SH-SY5Y (cell line): ENCODE measurements at regions not wholly inside any gene's neighbourhood (a gene's known extent, or its start where the extent isn't known, plus 50 kb on each side); places are given as distances from the start of the nearest gene placed in this dataset.

Source experiments
- GATA2 ChIP-seq: IDR thresholded peaks from 2 replicates; pipeline ENCODE4 v1.6.1; 2011; ENCODE audit warnings: mild to moderate bottlenecking, low read depth, low read length
- GATA3 ChIP-seq: IDR thresholded peaks from 2 replicates; pipeline ENCODE4 v1.6.1; 2011; ENCODE audit warnings: low read depth, mild to moderate bottlenecking, low read length, moderate library complexity

DNA sequence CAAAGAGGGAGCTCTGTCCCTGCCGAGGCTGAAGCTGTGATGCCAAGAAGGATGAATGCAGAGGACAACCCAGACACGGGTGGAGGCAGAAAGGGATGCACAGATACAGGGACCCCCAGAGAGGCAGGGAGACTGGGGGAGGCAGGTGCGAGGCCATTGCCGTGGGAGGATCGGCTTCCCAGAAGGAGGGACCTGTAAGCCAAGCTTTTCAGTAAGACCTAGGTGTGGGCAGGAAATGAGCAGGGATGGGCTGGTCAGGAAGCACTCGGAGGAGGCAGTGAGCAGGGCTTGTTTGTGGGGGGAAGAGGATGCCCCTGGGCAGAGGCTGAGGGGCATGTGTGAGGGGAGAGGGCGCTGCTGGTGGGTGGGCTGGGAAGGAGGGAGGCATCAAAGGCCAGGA is 67.7 kb upstream of the WNT4 start:
- no peak for TF ChIP-seq GATA3
- no peak for TF ChIP-seq GATA2
